ENCODE measurements at regions not wholly inside any gene's neighbourhood (a gene's known extent, or its start where the extent isn't known, plus 50 kb on each side); places are given as distances from the start of the nearest gene placed in this dataset.

GRCh38 chr7:42666994-42667393 lies 244.9 kb downstream of the C7orf25 start:
- DNase-seq = no peak
- H3K27me3 ChIP-seq = no peaks in the 10 kb centered on the region
- no peak overlapping the region for H3K4me3 ChIP-seq (ENCODE audit: low read depth, low read length)
- H3K36me3 ChIP-seq = no peaks in the 10 kb centered on the region
- no peaks in the 10 kb centered on the region for H3K9me3 ChIP-seq
- no peak for TF ChIP-seq CTCF (IDR thresholded peaks at IDR 0.05; ENCODE audit: low read depth, low read length)
- no peaks in the 10 kb centered on the region for H3K4me1 ChIP-seq

- DNase-seq = no peak
- Histone ChIP-seq H3K4me3 (ENCODE audit: low read depth, low read length) (no peak overlapping the region), H3K4me1 (no peaks in the 10 kb centered on the region)
These were observed 249.0 kb downstream of the C7orf25 start for GRCh38 chr7:42662862-42663261.

DNA sequence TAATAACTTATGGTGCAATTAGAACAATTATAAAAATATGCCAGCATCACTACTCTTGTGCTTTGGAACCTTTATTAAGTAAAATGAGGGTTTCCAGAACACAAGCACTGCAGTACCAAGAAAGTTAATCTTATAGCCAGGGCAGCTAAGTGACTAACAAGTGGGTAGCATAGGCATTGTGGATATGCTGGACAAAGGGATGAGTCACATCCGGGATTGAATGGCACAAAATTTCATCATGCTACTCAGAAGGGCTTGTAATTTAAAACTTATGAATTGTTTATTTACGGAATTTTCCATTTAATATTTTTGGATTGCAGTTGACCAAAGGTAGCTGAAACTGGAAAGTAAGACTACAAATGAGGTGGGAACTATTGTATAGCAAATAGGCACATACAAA lies 250.6 kb downstream of the C7orf25 start:
- no peak overlapping the region for H3K4me3 ChIP-seq (ENCODE audit: low read depth, low read length)
- no peaks in the 10 kb centered on the region for H3K27me3 ChIP-seq
- no peaks in the 10 kb centered on the region for H3K36me3 ChIP-seq
- TF ChIP-seq CTCF (IDR thresholded peaks at IDR 0.05; ENCODE audit: low read depth, low read length) = no peak
- DNase-seq = no peak
- H3K9me3 ChIP-seq = no peaks in the 10 kb centered on the region
- no peaks in the 10 kb centered on the region for H3K4me1 ChIP-seq

More at GRCh38 chr7:42662862-42663261, 249.0 kb downstream of the C7orf25 start:
- TF ChIP-seq CTCF (IDR thresholded peaks at IDR 0.05; ENCODE audit: low read depth, low read length) = no peak
- no peaks in the 10 kb centered on the region for H3K9me3 ChIP-seq
- H3K27me3 ChIP-seq = no peaks in the 10 kb centered on the region
- H3K36me3 ChIP-seq = no peaks in the 10 kb centered on the region

GRCh38 chr7:42650701-42651100 lies 261.2 kb downstream of the C7orf25 start:
- no peaks in the 10 kb centered on the region for H3K4me1 ChIP-seq
- H3K9me3 ChIP-seq = no peaks in the 10 kb centered on the region
- H3K36me3 ChIP-seq = no peaks in the 10 kb centered on the region
- H3K27me3 ChIP-seq = no peaks in the 10 kb centered on the region
- no peak for TF ChIP-seq CTCF (IDR thresholded peaks at IDR 0.05; ENCODE audit: low read depth, low read length)
- H3K4me3 ChIP-seq (ENCODE audit: low read depth, low read length) = no peak overlapping the region
- no peak for DNase-seq

DNA sequence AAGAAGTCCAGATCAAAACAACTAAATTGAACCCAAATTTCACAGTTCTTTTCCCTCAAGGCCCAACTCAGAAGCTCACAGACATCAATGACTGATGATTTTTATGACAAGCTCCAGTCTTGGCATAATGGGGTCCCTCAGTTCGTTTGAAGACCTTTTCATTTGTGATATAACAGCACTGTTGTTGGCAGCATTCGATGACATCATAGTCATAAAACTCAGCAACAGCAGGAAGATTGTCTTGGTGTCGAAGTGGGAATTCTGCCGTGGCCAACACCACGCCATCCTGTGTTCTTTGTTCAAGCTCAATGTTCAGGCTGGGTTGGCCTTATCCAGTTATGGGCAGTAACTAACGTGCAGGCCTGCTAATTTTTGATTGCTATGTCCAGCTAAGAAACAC lies 261.7 kb downstream of the C7orf25 start:
- Histone ChIP-seq H3K4me1 (no peaks in the 10 kb centered on the region), H3K9me3 (no peaks in the 10 kb centered on the region), H3K4me3 (ENCODE audit: low read depth, low read length) (no peak overlapping the region), H3K27me3 (no peaks in the 10 kb centered on the region), H3K36me3 (no peaks in the 10 kb centered on the region)
- no peak for TF ChIP-seq CTCF (IDR thresholded peaks at IDR 0.05; ENCODE audit: low read depth, low read length)
- no peak for DNase-seq

DNA sequence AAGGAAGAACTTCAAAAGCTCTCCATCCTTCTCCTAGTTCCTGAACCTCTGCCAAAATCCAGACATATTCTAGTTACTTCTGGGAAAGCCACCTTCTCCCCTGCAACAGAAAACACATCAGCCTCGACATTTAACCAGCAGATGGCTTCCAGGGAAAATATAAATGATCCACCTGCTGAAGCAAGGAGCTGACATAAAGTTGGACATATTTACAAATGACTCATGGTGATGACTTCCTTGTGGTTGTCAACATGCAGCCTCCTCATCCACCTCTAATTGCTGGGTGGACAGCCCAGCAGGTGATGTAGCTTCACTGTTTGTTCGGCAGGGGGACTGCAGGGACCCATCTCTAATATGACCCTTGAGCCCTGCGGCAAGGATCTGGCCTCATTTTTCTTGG lies 266.0 kb downstream of the C7orf25 start:
- H3K4me1 ChIP-seq = no peaks in the 10 kb centered on the region
- no peaks in the 10 kb centered on the region for H3K27me3 ChIP-seq
- no peak for TF ChIP-seq CTCF (IDR thresholded peaks at IDR 0.05; ENCODE audit: low read depth, low read length)
- H3K36me3 ChIP-seq = no peaks in the 10 kb centered on the region
- H3K4me3 ChIP-seq (ENCODE audit: low read depth, low read length) = no peak overlapping the region
- no peak for DNase-seq
- no peaks in the 10 kb centered on the region for H3K9me3 ChIP-seq
